ENCODE measurements at regions not wholly inside any gene's neighbourhood (a gene's known extent, or its start where the extent isn't known, plus 50 kb on each side); places are given as distances from the start of the nearest gene placed in this dataset.

- no peaks in the 10 kb centered on the region for H3K9me3 ChIP-seq
- H3K36me3 ChIP-seq, result no peaks in the 10 kb centered on the region
- TF ChIP-seq CTCF (IDR thresholded peaks at IDR 0.05) (no peak), POLR2A (IDR thresholded peaks at IDR 0.05) (no peak)
- H3K27me3 ChIP-seq, result no peaks in the 10 kb centered on the region
- H3K4me3 ChIP-seq, result no peak overlapping the region
- no peaks in the 10 kb centered on the region for H3K4me1 ChIP-seq
- H3K27ac ChIP-seq, result no peak overlapping the region
- no peak for DNase-seq
Observed at GRCh38 chr6:22401932-22402331, 105.1 kb upstream of the PRL start.

GRCh38 chr6:22409486-22409885 is 112.7 kb upstream of the PRL start:
- Histone ChIP-seq H3K27ac (no peak overlapping the region), H3K27me3 (no peaks in the 10 kb centered on the region), H3K9me3 (no peaks in the 10 kb centered on the region), H3K4me3 (no peak overlapping the region), H3K4me1 (no peaks in the 10 kb centered on the region), H3K36me3 (no peaks in the 10 kb centered on the region)
- no peak for TF ChIP-seq POLR2A (IDR thresholded peaks at IDR 0.05)
- no peak for TF ChIP-seq CTCF (IDR thresholded peaks at IDR 0.05)
- DNase-seq, result no peak

- Histone ChIP-seq H3K9me3 (no peaks in the 10 kb centered on the region), H3K27ac (no peak overlapping the region), H3K4me1 (no peaks in the 10 kb centered on the region), H3K4me3 (no peak overlapping the region), H3K36me3 (no peaks in the 10 kb centered on the region), H3K27me3 (no peaks in the 10 kb centered on the region)
- TF ChIP-seq POLR2A (IDR thresholded peaks at IDR 0.05), result no peak
- DNase-seq, result no peak
Observed at GRCh38 chr6:22411376-22412105, 114.7 kb upstream of the PRL start.

- H3K36me3 ChIP-seq, result no peaks in the 10 kb centered on the region
- TF ChIP-seq CTCF (IDR thresholded peaks at IDR 0.05) (no peak), POLR2A (IDR thresholded peaks at IDR 0.05) (no peak)
- no peaks in the 10 kb centered on the region for H3K4me1 ChIP-seq
- no peaks in the 10 kb centered on the region for H3K9me3 ChIP-seq
- no peaks in the 10 kb centered on the region for H3K27me3 ChIP-seq
- no peak for DNase-seq
- H3K27ac ChIP-seq, result no peak overlapping the region
- H3K4me3 ChIP-seq, result no peak overlapping the region
Observed at GRCh38 chr6:22412994-22413393, 116.2 kb upstream of the PRL start.

GRCh38 chr6:22413681-22414311 is 117.0 kb upstream of the PRL start:
- Histone ChIP-seq H3K4me3 (no peak overlapping the region), H3K4me1 (no peaks in the 10 kb centered on the region), H3K9me3 (no peaks in the 10 kb centered on the region), H3K27ac (no peak overlapping the region), H3K27me3 (no peaks in the 10 kb centered on the region), H3K36me3 (no peaks in the 10 kb centered on the region)
- TF ChIP-seq POLR2A (IDR thresholded peaks at IDR 0.05), result no peak
- no peak for TF ChIP-seq CTCF (IDR thresholded peaks at IDR 0.05)
- no peak for DNase-seq

GRCh38 chr6:22418714-22419113 is 121.9 kb upstream of the PRL start:
- Histone ChIP-seq H3K27ac (no peak overlapping the region), H3K4me3 (no peak overlapping the region), H3K4me1 (no peaks in the 10 kb centered on the region), H3K9me3 (no peaks in the 10 kb centered on the region), H3K27me3 (no peaks in the 10 kb centered on the region), H3K36me3 (no peaks in the 10 kb centered on the region)
- TF ChIP-seq CTCF (IDR thresholded peaks at IDR 0.05) (no peak), POLR2A (IDR thresholded peaks at IDR 0.05) (no peak)
- no peak for DNase-seq

Data from Peyer's patch (tissue), 4 donors.